HG02943 (cell line): ENCODE measurements at regions not wholly inside any gene's neighbourhood (a gene's known extent, or its start where the extent isn't known, plus 50 kb on each side); places are given as distances from the start of the nearest gene placed in this dataset.

Experiments
- ATAC-seq: cut with Tn5 transposase; IDR thresholded peaks from one replicate; pipeline ENCODE4 v1.9.1; 2021; ENCODE audit warnings: mild to moderate bottlenecking, low read depth, moderate library complexity; ENCODE audit not compliant: unreplicated experiment

DNA sequence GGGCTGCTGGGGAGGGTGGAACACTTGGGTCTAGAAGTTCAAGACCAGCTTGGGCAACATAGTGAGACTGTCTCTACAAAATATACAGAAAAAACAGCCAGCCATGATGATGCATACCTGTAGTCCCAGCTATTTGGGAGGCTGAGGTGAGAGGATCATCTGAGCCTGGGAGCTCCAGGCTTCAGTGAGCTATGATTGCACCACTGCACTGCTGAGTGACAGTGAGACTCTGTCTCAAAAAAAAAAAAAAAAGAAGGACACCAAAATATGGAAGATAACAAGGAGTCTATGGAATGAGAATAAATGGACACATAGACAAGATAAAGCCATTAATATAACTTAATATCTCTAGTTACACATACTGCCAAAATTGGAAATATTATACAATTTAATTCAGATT lies 62.7 kb upstream of the IL15 start:
- no peak for ATAC-seq

GRCh38 chr4:141575884-141576283 lies 60.5 kb upstream of the IL15 start:
- ATAC-seq, result no peak

DNA sequence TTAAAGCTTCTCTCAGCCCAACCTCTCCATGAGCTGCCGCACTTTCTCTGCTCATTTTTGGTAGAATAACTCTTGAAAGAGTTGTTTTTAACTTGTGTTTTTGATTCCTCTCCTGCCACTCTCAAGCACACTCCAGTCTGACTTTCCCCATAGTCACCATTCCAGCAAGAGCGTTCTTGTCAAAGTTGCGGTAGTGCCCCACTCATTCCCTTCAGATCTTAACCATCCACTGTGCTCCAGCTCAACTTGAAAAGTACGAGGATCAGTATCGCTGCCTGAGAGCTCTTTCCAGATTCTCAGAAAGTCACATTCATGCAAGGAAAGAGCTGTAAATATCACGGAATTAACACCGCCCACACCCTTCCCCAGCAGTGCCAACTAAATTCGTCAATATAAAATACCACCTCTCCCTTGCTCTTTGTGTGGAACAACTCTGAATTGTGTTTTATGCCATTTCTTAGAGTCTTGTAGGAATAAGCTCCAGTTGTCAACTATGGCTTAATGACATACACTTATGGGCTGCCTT lies 59.7 kb upstream of the IL15 start:
- ATAC-seq, result no peak

GRCh38 chr4:141578451-141578850 lies 57.9 kb upstream of the IL15 start:
- ATAC-seq, result no peak

GRCh38 chr4:141580523-141580922 lies 55.9 kb upstream of the IL15 start:
- ATAC-seq, result no peak
